ENCODE measurements at regions not wholly inside any gene's neighbourhood (a gene's known extent, or its start where the extent isn't known, plus 50 kb on each side); places are given as distances from the start of the nearest gene placed in this dataset.

- H4K20me1 ChIP-seq (ENCODE audit: insufficient read depth, low read length) = no peaks in the 10 kb centered on the region
- H3K4me2 ChIP-seq (ENCODE audit: low read depth, low read length) = no peak overlapping the region
- H2AFZ ChIP-seq (ENCODE audit: low read length) = no peak overlapping the region
- H3K79me2 ChIP-seq (ENCODE audit: low read length) = no peaks in the 10 kb centered on the region
- H3K9me3 ChIP-seq (replicated peaks; ENCODE audit: insufficient read depth, low read length) = no peaks in the 10 kb centered on the region
- no peak for DNase-seq
- no peak overlapping the region for H3K4me3 ChIP-seq (ENCODE audit: low read length)
- H3K4me1 ChIP-seq (ENCODE audit: low read length) = no peaks in the 10 kb centered on the region
- H3K36me3 ChIP-seq (replicated peaks; ENCODE audit: insufficient read depth, low read length) = no peaks in the 10 kb centered on the region
- TF ChIP-seq EZH2 (optimal IDR thresholded peaks at IDR 0.05; ENCODE audit: low read depth, low read length) (no peak), CTCF (IDR thresholded peaks at IDR 0.05; ENCODE audit: low read length) (no peak), EZH2phosphoT487 (IDR thresholded peaks at IDR 0.05; ENCODE audit: low read length) (no peak)
- H3F3A ChIP-seq (ENCODE audit: insufficient read depth, low read length) = no peaks in the 10 kb centered on the region
- H3K9ac ChIP-seq (ENCODE audit: low read length) = no peak overlapping the region
- H3K9me2 ChIP-seq (replicated peaks; ENCODE audit: insufficient read depth, low read length) = no peaks in the 10 kb centered on the region
- H3K27me3 ChIP-seq (replicated peaks; ENCODE audit: insufficient read depth, low read length) = no peaks in the 10 kb centered on the region
- no peak overlapping the region for H3K27ac ChIP-seq (ENCODE audit: low read length)
Observed at GRCh38 chr1:218584418-218585155, 239.5 kb downstream of the TGFB2 start.

- H2AFZ ChIP-seq (ENCODE audit: low read length) = no peak overlapping the region
- H3K4me2 ChIP-seq (ENCODE audit: low read depth, low read length) = no peak overlapping the region
- H4K20me1 ChIP-seq (ENCODE audit: insufficient read depth, low read length) = no peaks in the 10 kb centered on the region
- H3K9me2 ChIP-seq (replicated peaks; ENCODE audit: insufficient read depth, low read length) = no peaks in the 10 kb centered on the region
- no peak overlapping the region for H3K4me3 ChIP-seq (ENCODE audit: low read length)
- no peak for DNase-seq
- H3F3A ChIP-seq (ENCODE audit: insufficient read depth, low read length) = no peaks in the 10 kb centered on the region
- no peak overlapping the region for H3K27ac ChIP-seq (ENCODE audit: low read length)
- no peaks in the 10 kb centered on the region for H3K4me1 ChIP-seq (ENCODE audit: low read length)
- TF ChIP-seq EZH2phosphoT487 (IDR thresholded peaks at IDR 0.05; ENCODE audit: low read length) (no peak), EZH2 (optimal IDR thresholded peaks at IDR 0.05; ENCODE audit: low read depth, low read length) (no peak), CTCF (IDR thresholded peaks at IDR 0.05; ENCODE audit: low read length) (no peak)
- no peaks in the 10 kb centered on the region for H3K36me3 ChIP-seq (replicated peaks; ENCODE audit: insufficient read depth, low read length)
- no peaks in the 10 kb centered on the region for H3K27me3 ChIP-seq (replicated peaks; ENCODE audit: insufficient read depth, low read length)
- H3K9ac ChIP-seq (ENCODE audit: low read length) = no peak overlapping the region
- no peaks in the 10 kb centered on the region for H3K9me3 ChIP-seq (replicated peaks; ENCODE audit: insufficient read depth, low read length)
- no peaks in the 10 kb centered on the region for H3K79me2 ChIP-seq (ENCODE audit: low read length)
Observed at GRCh38 chr1:218585511-218586184, 240.5 kb downstream of the TGFB2 start.

- no peaks in the 10 kb centered on the region for H3K27me3 ChIP-seq (replicated peaks; ENCODE audit: insufficient read depth, low read length)
- TF ChIP-seq CTCF (IDR thresholded peaks at IDR 0.05; ENCODE audit: low read length) (no peak), EZH2phosphoT487 (IDR thresholded peaks at IDR 0.05; ENCODE audit: low read length) (no peak), EZH2 (optimal IDR thresholded peaks at IDR 0.05; ENCODE audit: low read depth, low read length) (no peak)
- no peaks in the 10 kb centered on the region for H3F3A ChIP-seq (ENCODE audit: insufficient read depth, low read length)
- no peak for DNase-seq
- H3K9ac ChIP-seq (ENCODE audit: low read length) = no peak overlapping the region
- no peak overlapping the region for H3K4me2 ChIP-seq (ENCODE audit: low read depth, low read length)
- H3K79me2 ChIP-seq (ENCODE audit: low read length) = no peaks in the 10 kb centered on the region
- H3K27ac ChIP-seq (ENCODE audit: low read length) = no peak overlapping the region
- no peaks in the 10 kb centered on the region for H3K9me3 ChIP-seq (replicated peaks; ENCODE audit: insufficient read depth, low read length)
- H3K4me3 ChIP-seq (ENCODE audit: low read length) = no peak overlapping the region
- H2AFZ ChIP-seq (ENCODE audit: low read length) = no peak overlapping the region
- H3K36me3 ChIP-seq (replicated peaks; ENCODE audit: insufficient read depth, low read length) = no peaks in the 10 kb centered on the region
- H3K9me2 ChIP-seq (replicated peaks; ENCODE audit: insufficient read depth, low read length) = no peaks in the 10 kb centered on the region
- no peaks in the 10 kb centered on the region for H3K4me1 ChIP-seq (ENCODE audit: low read length)
- H4K20me1 ChIP-seq (ENCODE audit: insufficient read depth, low read length) = no peaks in the 10 kb centered on the region
Observed at GRCh38 chr1:218587900-218588299, 242.8 kb downstream of the TGFB2 start.

Data from MM.1S (cell line).